GM10266 (cell line): ENCODE measurements at regions not wholly inside any gene's neighbourhood (a gene's known extent, or its start where the extent isn't known, plus 50 kb on each side); places are given as distances from the start of the nearest gene placed in this dataset.

Experiments
- DNase-seq: peaks from one replicate; pipeline ENCODE4 v3.0.0; 2012; ENCODE audit errors: extremely low spot score
- TF ChIP-seq, protein P1 (sequence below): IDR thresholded peaks from 2 replicates; pipeline ENCODE4 v1.5.1; 2012; ENCODE audit warnings: mild to moderate bottlenecking, low read depth; ENCODE audit not compliant: control insufficient read depth, insufficient read depth; ENCODE audit errors: missing control alignments

DNA sequence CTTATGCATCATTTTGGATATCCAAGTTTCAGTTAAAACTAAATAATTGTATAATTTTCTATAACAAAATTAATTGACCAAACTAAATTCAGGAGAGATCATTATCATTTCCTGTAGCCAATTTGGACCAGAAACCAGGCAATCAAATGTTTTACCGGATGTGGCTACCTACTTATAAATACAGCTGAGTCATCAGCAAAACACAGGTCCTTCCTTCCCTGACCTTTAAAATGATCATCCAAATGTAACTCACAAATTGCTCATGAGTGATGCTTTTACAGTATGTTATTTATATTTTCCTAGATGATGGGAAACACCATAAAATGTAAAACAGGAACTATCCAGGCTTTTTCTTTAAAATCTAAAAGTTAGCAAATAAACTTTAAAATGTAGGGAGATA is 133.7 kb downstream of the CBLN2 start:
- no peak for DNase-seq
- TF ChIP-seq, protein P1, sequence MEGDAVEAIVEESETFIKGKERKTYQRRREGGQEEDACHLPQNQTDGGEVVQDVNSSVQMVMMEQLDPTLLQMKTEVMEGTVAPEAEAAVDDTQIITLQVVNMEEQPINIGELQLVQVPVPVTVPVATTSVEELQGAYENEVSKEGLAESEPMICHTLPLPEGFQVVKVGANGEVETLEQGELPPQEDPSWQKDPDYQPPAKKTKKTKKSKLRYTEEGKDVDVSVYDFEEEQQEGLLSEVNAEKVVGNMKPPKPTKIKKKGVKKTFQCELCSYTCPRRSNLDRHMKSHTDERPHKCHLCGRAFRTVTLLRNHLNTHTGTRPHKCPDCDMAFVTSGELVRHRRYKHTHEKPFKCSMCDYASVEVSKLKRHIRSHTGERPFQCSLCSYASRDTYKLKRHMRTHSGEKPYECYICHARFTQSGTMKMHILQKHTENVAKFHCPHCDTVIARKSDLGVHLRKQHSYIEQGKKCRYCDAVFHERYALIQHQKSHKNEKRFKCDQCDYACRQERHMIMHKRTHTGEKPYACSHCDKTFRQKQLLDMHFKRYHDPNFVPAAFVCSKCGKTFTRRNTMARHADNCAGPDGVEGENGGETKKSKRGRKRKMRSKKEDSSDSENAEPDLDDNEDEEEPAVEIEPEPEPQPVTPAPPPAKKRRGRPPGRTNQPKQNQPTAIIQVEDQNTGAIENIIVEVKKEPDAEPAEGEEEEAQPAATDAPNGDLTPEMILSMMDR = no peak

DNA sequence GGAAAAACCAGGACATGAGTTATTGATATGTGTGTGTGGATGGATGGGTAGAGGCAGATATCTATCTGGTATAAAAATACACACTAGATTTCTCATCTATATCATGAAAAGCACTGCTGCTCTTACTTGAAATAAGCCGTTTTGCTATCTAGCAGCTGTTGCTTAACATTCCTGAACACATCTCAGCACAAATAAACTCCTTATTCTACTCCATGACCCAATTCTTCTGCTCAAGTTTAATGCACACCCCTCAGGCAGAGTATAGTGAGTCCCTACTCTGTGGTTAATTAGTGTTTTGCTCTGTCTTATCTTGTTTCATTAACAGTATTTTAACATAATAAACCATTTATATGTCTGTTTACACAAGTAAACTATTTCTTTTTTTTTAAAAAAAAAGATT is 134.2 kb downstream of the CBLN2 start:
- TF ChIP-seq, protein P1 = no peak
- no peak for DNase-seq

DNA sequence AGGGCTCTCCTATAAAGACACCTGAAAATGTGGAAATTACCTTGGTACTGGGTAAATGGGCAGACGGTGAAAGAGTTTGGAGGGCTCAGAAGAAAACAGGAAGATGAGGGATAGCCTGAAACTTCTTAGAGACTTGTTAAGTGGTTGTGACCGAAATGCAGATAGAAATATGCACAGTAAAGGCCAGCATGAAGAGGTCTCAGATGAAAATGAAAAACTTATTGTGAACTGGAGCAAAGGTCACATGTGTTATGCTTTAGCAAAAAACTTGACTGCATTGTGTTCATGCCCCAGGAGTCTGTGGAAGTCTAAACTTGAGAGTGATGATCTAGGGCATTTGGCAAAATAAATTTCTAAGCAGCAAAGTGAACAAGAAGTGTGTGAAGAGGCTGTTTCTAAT is 137.1 kb downstream of the CBLN2 start:
- DNase-seq = no peak
- TF ChIP-seq, protein P1 = no peak

DNA sequence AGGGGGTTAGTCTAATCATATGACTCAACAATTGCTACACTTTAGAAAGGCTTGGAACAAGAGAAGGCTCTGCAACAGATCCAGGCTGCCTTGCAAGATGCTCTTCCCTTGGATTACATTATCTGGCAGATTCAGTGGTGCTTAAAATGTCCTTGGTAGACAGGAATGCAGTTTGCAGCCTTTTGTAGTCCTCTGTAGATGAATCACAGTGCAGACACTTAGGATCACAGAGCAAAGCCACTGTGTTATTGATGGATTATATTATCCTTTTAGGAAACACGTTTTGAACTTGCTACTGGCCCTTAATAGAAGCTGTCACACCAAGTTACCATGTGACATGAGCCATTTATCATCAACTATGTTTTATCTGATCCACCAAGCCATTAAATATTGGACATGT is 152.2 kb downstream of the CBLN2 start:
- DNase-seq = no peak
- TF ChIP-seq, protein P1 = no peak

DNA sequence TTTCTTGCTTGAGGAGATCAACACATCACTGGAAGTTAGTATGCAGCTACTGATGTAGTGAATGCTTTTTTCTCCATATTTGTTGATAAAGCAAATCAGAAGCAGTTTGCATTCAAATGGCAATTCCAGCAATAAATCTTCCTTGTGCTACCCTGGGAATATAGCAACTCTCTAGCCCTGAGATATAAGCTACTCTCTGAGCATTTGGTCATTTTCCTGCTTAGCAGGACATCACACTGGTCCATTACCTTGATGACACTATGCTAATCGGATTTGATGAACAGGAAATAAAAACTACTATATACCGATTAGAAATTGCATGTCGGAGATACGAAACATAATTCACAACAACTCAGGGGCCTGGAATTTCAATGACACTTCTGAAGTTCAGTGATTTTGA is 152.7 kb downstream of the CBLN2 start:
- no peak for DNase-seq
- TF ChIP-seq, protein P1 = no peak

DNA sequence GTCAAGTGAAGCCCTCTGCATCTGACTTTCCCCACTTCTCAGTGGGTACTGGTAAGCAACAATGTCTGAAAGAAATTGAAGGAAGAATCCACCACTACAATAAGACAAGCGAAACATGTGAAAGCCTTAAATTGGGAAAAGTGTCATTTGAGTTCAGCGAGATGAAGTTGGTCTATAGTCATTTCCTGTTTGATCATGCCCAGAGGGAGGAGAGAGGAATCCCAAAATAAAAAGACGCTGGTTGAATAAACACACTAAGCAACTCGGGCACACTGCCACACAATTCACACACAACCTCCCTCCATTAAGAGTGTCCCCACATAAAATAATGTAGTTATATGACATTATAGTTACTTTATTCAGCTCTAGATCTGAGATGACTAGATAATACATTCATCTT is 166.1 kb downstream of the CBLN2 start:
- TF ChIP-seq, protein P1 = no peak
- no peak for DNase-seq

DNA sequence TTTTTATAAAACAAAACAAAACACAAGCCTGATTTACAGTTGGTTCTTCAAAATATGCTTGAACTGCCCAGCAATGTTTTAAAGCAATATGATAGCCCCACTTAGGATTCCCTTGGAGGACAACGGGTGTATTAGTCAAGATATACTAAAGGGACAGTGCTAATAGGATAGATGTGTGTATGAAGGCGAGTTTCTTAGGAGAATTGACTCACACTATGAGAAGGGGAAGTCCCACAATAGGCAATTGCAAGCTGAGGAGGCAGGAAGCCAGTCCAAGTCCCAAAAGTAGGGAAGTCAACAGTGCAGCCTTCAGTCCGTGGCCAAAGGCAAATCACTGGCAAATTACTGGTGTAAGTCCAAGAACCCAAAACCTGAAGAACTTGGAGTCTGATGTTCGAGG is 167.9 kb downstream of the CBLN2 start:
- no peak for DNase-seq
- TF ChIP-seq, protein P1 = no peak

DNA sequence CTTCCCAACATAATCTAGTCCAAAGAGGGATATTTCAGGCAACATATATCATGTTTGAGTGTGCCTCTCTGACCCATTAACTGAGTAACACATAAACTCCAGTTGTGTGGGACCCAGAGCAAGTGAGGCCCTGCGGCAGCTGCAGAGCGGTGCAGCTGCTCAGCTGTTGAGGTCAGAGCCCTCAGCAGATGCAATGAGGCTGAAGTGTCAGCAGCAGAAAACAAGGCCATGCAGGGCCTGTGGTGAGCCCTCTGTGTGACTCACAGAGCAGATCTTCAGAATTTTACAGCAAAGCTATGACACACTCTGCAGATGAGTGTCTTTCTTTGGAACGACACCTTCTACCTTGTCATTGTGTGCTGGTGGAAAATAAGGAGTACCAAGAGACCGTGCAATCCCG is 168.5 kb downstream of the CBLN2 start:
- TF ChIP-seq, protein P1 = no peak
- no peak for DNase-seq
